Endothelial cell (in vitro differentiated cells): ENCODE measurements at regions not wholly inside any gene's neighbourhood (a gene's known extent, or its start where the extent isn't known, plus 50 kb on each side); places are given as distances from the start of the nearest gene placed in this dataset.

ENCODE experiments used
- DNase-seq: peaks from one replicate; pipeline ENCODE4 v3.0.0; 2021; ENCODE audit warnings: low spot score
- H3K27ac Mint-ChIP-seq: one replicate; pipeline ENCODE4 v1.8.0; 2021; ENCODE audit warnings: mixed read lengths, inconsistent platforms; ENCODE audit not compliant: unreplicated experiment
- H3K27me3 Mint-ChIP-seq: one replicate; pipeline ENCODE4 v1.8.0; 2021; ENCODE audit warnings: mild to moderate bottlenecking, moderate library complexity, mixed read lengths, inconsistent platforms; ENCODE audit not compliant: unreplicated experiment
- H3K36me3 Mint-ChIP-seq: one replicate; pipeline ENCODE4 v1.8.0; 2021; ENCODE audit warnings: mild to moderate bottlenecking, low read depth, mixed read lengths, inconsistent platforms; ENCODE audit not compliant: unreplicated experiment
- H3K4me1 Mint-ChIP-seq: one replicate; pipeline ENCODE4 v1.8.0; 2021; ENCODE audit warnings: mild to moderate bottlenecking, mixed read lengths, inconsistent platforms; ENCODE audit not compliant: unreplicated experiment
- H3K4me3 Mint-ChIP-seq: one replicate; pipeline ENCODE4 v1.8.0; 2021; ENCODE audit warnings: mild to moderate bottlenecking, mixed read lengths, inconsistent platforms; ENCODE audit not compliant: unreplicated experiment
- H3K9me3 Mint-ChIP-seq: one replicate; pipeline ENCODE4 v1.8.0; 2021; ENCODE audit warnings: mixed read lengths, inconsistent platforms; ENCODE audit not compliant: unreplicated experiment
- TF ChIP-seq, protein P1 (sequence below): fragments of 200-600 bp; sonication (generic); IDR thresholded peaks from one replicate; pipeline ENCODE4 v1.5.0; 2021; ENCODE audit warnings: antibody characterized with exemption; ENCODE audit not compliant: unreplicated experiment

DNA sequence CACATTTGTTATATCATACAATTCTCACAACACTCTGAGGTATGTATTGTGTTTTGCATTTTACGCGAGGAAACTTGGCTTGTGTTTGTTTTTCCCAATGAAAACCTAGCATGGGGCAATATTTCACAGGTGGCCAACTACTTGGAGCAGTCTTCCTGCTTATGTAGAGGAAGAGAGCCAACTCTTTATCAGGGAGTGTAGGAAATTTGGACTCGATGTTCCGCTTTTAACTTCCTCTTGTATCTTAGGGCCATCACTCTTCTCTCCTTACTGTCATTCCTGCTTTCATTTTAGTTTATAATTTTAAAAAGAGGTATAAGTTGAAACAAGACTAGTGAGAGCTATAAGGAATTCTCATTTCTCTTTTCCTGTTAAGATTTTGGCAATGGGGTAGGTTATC lies 107.7 kb upstream of the RPS6KA3 start:
- Mint-ChIP-seq H3K9me3 (no peaks in the 10 kb centered on the region), H3K4me1 (no peaks in the 10 kb centered on the region), H3K27ac (no peak overlapping the region), H3K36me3 (no peaks in the 10 kb centered on the region), H3K27me3 (no peaks in the 10 kb centered on the region), H3K4me3 (no peak overlapping the region)
- TF ChIP-seq, protein P1, sequence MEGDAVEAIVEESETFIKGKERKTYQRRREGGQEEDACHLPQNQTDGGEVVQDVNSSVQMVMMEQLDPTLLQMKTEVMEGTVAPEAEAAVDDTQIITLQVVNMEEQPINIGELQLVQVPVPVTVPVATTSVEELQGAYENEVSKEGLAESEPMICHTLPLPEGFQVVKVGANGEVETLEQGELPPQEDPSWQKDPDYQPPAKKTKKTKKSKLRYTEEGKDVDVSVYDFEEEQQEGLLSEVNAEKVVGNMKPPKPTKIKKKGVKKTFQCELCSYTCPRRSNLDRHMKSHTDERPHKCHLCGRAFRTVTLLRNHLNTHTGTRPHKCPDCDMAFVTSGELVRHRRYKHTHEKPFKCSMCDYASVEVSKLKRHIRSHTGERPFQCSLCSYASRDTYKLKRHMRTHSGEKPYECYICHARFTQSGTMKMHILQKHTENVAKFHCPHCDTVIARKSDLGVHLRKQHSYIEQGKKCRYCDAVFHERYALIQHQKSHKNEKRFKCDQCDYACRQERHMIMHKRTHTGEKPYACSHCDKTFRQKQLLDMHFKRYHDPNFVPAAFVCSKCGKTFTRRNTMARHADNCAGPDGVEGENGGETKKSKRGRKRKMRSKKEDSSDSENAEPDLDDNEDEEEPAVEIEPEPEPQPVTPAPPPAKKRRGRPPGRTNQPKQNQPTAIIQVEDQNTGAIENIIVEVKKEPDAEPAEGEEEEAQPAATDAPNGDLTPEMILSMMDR, result no peak
- no peak for DNase-seq

DNA sequence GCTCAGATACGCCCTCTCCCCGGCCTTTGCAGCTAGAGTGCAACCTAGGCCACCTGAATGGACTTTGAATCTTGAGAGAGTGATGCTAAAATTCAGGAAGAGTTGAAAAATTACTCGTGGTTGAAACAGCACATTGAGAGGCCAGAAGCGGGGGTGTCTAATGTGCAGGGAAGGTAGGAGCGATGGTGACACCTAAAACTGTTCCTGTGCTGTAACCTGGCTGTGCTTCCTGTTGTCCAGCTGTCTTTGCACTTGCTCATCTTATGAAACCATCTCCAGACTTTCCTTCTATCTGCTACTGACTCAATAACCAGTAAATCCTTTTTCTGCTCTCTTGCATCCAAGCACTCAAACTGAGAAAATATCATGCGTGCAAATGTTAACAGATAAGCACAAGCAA lies 106.4 kb upstream of the RPS6KA3 start:
- Mint-ChIP-seq H3K4me3 (no peak overlapping the region), H3K27me3 (no peaks in the 10 kb centered on the region), H3K9me3 (no peaks in the 10 kb centered on the region), H3K27ac (no peak overlapping the region), H3K36me3 (no peaks in the 10 kb centered on the region), H3K4me1 (no peaks in the 10 kb centered on the region)
- DNase-seq, result no peak
- TF ChIP-seq, protein P1, result no peak

DNA sequence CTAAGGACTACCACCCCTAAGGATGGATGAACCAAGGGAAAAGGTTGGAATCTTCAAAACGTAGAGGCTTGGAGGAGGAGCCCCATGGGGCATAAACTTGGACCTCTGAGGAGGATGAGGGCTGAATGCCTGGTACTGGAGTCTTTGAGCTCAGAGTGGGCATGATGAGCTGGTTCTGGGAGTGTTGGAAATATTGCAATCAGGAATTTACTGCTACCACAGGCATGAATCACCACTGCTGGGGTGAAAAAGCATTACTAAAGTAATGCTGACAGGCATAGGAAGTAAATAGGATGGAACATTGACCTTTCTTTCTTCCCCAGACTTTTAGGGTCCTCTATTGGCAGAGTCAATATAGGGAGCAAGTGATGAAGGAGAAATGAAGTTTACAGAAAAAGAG lies 105.8 kb upstream of the RPS6KA3 start:
- Mint-ChIP-seq H3K36me3 (no peaks in the 10 kb centered on the region), H3K27me3 (no peaks in the 10 kb centered on the region), H3K9me3 (no peaks in the 10 kb centered on the region), H3K4me1 (no peaks in the 10 kb centered on the region), H3K4me3 (no peak overlapping the region), H3K27ac (no peak overlapping the region)
- TF ChIP-seq, protein P1, result no peak
- no peak for DNase-seq

DNA sequence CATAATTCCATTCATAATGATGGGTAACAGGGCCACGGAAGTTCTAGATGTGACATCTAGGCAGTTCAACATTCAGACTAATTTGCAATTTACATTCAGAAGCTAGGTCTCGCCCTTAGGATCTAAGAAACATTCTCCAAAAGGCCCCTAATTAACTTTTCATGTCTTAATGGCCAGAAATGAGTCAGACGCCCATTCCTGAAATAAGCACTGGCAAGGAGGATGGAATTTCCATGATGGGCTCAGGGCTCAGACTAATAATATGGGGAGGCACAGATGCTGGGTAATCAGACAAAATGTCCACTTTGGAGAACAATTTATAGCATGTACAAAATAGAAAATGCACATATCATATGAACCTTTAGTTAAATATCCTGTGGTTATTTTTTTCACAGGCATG lies 102.8 kb upstream of the RPS6KA3 start:
- H3K4me3 Mint-ChIP-seq, result no peak overlapping the region
- H3K27me3 Mint-ChIP-seq, result no peaks in the 10 kb centered on the region
- no peak for DNase-seq
- H3K36me3 Mint-ChIP-seq, result no peaks in the 10 kb centered on the region
- H3K27ac Mint-ChIP-seq, result no peak overlapping the region
- TF ChIP-seq, protein P1, result no peak
- H3K9me3 Mint-ChIP-seq, result no peaks in the 10 kb centered on the region
- H3K4me1 Mint-ChIP-seq, result no peaks in the 10 kb centered on the region

DNA sequence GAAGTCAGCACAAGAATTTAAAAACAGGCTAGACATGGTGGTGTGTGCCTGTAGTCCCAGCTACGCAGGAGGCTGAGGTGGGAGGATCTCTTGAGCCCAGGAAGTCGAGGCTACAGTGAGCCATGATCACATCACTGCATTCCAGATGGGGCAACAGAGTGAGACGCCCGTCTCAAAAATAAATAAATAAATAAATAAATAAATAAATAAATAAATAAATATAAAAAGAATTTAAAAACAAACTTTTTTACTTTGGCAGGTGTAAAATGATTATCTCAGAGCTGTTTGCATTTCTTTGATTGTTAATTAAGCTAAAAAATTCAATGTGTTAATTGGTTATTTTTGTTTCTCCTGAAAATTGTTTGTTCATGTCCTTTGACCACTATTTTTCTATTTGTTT lies 97.5 kb upstream of the RPS6KA3 start:
- Mint-ChIP-seq H3K9me3 (no peaks in the 10 kb centered on the region), H3K4me1 (no peaks in the 10 kb centered on the region), H3K36me3 (no peaks in the 10 kb centered on the region)

More for the DNA sequence above, 97.5 kb upstream of the RPS6KA3 start:
- no peak for DNase-seq
- TF ChIP-seq, protein P1, result no peak
- H3K27me3 Mint-ChIP-seq, result no peaks in the 10 kb centered on the region
- H3K4me3 Mint-ChIP-seq, result no peak overlapping the region
- H3K27ac Mint-ChIP-seq, result no peak overlapping the region
